ENCODE measurements at regions not wholly inside any gene's neighbourhood (a gene's known extent, or its start where the extent isn't known, plus 50 kb on each side); places are given as distances from the start of the nearest gene placed in this dataset.
"Not testable (repeated sequence)": the region's sequence is repeated elsewhere in the genome, so short reads cannot be mapped to it uniquely, and the experiment has no call there.

DNA sequence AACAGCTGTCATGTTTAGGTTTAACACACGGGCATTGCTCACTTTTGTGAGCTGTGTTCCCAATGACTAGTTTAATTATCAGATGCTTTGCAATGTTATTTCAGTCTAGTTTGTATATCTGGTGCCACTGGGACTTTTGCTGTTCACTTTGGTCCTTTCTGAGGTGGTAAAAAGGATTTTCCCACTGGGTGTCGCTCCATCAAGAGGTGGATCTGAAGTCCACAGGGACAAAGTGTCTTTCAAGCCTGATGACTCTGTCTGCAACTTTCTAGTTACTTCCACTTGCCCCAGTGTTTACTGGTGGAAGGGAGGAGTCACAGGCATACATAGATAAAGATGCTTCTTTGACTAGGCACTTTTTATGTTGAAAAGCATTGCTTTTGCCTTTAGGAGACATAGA lies 242.2 kb downstream of the HGF start:
- DNase-seq = no peak

DNA sequence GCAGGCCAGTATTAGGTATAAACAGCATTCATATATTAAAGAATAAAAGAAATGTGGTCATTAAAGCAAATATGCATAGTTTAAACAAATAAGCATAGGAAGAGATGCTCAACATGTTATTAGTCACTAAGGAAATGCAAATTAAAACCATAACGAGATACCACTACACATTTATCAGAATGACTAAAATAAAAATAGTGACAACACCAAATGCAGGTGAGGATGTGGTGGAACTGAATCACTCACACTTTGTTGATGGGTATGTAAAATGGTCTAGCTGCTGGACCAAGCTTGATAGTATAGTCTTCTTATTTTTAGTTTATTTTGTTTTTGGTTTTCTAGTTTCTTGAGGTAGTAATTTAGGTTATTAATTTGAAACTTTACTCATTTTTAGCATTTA lies 242.9 kb downstream of the HGF start:
- DNase-seq = no peak

DNA sequence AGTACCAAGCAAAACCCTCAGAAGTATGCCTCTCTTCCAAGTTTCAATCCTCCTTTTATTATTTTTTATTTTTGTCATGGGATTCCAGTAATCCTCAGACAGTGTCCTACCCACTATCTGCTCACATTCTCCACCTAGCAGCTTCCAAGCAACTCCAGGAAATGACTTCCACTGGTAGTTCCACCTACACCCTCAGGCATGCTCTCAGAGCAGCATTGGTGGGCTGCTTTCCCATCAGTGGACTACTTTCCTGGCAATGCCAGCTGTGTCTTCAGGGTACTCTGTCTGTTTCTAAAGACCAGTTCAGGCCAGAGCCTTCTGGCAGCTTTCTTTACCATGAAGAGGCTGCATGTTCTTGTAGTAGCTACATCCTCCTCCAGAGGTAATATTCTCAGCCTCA lies 244.0 kb downstream of the HGF start:
- no peak for DNase-seq

DNA sequence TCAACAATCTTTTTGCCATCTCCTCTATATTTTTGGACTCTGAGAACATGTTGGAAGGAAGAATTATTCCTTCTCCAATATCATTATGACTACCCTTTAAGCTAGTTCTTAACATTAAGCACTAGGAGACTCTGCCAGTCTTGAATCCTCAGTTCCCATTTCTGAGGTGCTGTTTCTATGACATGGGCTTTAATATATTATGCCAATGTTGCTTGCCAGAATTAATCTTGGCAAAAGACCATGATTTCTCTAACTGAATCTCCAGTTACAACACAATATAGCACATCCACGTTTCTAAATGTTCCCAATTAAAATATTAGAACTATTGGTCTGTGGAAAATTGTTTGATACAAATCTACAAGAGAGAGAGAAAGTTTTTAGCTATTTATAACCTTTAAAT lies 250.0 kb downstream of the HGF start:
- DNase-seq = no peak

DNA sequence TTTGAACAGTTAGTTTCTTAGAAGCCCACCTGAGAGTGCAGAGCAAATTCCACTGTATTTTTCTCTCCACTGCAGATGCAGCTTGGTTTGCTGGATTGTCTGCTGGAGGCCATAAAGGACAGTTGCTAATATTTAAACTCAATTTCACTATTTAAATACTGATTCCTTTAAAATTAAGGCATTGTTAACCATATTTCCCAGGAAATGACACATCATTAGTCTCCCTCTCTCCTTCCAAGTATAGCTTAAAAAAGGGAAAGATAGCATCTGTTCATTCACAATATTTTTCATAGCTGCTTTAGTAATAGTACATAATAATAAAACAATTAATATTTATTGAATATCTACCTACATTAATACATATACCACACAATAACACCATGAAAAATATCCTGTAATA lies 252.9 kb downstream of the HGF start:
- no peak for DNase-seq

DNA sequence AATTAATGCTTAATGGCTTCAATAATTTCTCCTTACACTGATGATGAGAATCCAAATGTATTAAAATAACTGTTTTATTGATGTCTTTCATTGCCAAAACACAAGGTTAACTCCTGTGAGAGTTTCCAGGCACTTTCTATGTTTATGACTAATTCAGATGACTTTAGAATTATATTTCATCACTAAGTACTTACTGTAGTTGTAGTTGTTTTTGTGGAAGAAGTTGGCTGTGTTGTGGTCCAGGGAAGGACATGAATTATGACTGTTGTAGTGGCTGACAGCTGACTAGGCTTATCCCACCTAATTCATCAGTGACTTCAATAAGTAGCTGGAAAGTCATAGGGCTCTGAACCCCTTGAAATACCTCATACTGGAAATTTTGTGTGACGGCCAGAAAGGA lies 254.8 kb downstream of the HGF start:
- peak; percentile 79 for DNase-seq

DNA sequence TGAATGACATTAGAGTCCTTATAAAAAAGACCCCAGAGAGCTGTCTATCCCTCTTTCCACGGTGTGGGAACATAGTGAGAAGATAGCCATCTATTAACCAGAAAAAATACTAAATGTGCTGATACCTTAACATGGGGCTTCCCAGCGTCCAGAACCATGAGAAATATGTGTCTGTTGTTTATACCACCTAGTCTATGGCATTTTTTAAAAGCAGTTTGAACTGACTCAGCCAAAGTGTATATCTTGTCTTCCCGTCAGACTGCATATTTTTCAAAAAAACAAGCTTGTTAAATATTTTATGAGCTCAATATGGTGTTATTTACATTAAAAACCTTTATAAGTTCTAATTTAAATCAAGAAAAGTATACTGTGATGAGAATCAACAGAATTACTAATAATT lies 255.3 kb downstream of the HGF start:
- no peak for DNase-seq

DNA sequence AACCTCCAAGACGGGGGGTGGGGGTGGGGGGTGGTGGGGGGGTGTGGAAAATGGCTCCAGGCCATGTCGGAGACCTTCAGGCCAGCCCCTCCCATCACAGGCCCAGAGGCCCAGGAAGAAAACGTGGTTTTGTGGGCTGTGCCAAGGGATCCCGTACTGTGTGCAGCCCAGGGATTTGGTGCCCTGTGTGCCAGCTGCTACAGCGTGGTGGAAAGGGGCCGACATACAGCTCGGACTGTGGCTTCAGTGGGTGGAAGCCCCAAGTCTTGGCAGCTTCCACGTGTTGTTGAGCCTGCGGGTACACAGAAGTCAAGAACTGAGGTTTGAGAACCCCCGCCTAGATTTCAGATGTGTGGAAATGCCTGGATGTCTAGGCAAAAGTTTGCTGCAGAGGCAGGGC lies 259.7 kb downstream of the HGF start:
- no peak for DNase-seq

DNA sequence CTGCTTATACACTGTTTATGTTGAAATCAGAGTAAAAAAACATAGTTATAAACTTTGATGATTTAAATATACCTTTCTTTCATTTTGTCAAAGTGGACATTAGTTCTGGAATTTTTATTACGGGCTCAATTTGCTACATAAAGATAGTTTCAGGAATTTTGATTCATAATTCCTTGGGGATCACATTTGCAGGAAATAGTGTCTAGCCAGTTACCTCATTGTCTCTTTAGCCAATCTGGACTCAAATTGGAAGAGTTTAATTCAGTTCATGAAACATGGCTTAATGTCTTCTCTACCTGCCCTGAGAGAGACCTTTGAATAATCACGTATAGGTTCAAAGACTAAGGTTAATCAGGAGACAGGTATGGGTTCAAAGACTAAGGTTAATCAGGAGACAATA lies 262.6 kb downstream of the HGF start:
- peak; percentile 51 for DNase-seq

DNA sequence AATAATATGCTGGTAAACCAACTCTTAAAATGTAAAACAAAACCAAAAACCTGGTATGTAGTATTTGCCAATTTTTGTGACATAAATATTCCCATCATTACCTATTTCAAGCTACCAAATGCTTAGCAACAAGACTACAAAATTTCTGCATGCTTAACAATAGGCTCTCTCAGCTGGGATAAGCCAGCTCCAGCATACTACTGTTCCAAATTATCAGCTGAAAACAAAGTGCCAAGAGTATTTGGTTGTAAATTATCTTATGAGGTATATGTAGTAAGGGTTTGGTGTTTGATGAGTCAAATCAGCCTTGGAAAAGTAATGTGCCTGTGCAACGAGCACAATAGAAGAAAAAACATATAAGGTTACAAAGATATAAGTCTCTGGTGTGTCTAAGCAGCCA lies 263.2 kb downstream of the HGF start:
- DNase-seq = peak; percentile 12

DNA sequence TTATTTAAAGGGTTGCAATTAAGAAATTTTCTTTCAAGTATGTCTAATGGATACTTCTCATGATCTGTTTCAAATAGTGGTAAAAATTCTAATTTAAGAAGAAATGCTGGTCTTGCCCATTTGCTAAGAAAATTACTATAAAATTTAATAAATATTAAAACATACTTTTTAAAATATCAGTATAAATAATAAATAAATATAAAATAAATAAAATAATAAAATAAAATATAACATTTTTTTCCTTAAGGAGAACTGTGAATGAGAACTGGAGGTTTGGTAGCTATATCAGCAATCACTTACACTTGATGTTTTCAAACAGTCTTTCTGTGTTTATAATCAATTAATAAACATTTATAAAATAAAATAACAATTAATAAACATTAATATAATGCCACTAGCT lies 266.1 kb downstream of the HGF start:
- DNase-seq = no peak

DNA sequence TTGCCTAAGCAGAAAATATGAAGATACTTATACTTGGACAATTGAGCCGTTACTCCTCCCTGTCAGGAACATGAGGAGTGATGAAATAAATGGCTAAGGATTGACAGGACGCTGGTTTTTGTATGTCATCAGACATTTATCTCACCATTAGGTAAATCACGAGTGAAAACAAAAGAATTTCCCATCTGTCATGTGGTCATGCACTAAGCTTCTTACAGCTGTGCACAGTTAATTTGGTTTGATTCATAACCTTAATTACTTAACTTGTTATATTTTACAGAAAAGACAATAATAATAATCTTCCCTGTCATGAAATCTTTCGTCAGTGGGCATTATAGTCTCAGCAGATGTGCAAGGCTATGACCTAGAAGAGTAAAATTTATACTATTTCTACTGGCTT lies 266.5 kb downstream of the HGF start:
- peak; percentile 14 for DNase-seq

DNA sequence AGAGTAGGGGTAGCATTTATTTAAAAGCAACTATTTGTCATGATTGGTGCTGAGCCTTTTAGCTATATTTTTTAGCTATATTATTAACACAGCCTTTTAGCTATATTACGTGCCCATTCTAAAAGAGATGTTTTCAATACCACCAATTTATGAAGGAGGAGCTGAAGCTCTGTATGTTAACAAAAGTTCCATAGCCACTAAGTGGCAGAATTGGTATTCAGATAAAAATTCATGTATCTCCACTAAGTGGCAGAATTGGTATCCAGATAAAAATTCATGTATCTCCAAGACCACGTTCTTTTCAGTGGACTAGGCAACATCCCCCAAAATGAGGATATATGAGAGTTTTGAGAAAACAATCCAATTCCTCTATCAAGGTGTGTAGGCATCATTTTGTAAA lies 268.6 kb downstream of the HGF start:
- peak; percentile 46 for DNase-seq

DNA sequence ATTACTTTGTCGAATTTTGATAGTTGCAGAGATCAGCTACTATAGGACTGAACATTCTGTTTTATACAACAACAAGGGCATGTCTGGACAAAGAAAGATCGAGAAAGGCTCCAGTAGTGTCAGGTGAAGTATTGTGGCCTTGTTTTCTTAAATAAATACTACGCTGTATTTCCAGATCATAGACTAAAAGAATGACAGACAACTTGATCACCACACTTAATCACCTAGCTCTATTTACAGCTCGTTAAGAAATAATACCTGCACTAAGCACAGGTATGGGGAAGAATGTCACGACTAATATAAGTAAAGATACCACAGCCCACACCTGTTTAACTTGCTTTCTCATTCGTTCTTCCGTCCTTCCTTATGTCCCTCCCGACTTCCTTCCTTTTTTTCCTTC lies 269.2 kb downstream of the HGF start:
- DNase-seq = no peak

DNA sequence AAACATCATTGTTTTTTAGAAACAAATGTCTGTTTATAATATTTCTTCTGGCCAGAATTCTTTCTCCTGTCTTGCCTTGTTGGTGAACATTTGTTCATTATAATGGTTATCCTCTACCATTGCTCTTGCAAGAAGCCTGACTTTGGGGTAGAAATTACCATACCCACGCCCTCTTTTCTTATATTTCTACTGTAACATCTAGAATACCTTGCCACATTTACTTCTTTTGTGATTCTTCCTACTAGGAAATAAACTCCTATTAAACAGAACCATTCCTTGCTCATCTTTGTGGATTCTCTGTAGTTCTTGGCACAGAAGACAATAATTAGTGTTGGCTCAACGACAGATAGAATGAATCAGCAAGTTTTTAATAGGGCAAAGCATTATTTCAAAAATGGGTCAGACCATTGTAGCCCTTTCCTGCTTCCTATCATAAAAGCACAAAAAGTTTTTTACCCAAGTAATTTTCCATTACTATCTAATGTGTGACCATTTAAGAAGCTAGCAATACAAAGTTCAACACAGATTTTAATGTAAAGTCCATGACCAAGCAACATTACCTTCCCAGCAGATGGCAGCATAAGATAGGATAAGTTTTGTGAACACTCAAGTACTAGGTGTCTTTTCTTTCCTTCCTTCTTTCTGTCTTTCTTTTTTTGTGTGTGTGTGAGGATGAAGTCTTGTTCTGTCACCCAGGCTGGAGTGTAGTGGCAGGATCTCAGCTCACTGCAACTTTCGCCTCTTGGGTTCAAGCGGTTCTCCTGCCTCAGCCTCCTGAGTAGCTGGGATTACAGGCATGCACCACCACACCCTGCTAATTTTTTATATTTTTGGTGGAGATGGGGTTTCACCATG lies 270.4 kb downstream of the HGF start:
- peak; percentile 80 for DNase-seq

DNA sequence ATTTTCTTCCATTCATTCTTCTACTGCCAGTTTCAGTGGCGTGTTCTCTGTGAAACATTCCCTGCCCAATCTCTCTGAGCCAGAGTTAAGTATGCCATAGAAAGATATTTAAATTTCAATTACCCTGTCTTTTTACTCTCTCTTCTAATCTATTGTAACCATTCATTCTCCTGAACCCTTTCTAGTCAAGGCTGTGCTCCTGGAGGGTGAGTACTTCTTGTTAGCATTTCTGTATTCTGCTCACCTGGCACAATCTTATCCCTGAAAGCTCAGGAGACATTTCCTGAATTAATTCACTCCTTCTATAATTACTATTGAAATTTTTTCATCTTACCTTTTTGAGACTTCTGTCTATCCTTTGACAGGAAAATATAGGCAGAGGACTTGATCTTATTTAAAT lies 271.7 kb downstream of the HGF start:
- DNase-seq = no peak

DNA sequence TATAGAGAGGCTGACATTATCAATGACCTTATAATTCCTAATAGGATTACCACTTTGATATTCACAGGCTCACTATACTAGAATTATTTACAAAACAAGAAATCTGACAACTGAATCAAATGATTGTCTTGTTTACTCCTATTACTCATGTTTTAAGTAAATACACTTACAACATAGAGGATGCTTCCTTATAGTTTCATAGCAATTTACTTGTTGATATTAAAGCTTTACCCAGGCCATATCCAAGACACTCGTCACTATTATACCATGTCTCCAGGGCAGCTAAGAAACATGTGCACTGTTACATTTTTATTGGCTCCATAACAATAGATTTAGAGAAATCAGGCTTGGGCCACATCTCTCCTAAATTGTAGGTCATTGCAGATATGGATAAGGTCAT lies 276.9 kb downstream of the HGF start:
- DNase-seq = no peak

DNA sequence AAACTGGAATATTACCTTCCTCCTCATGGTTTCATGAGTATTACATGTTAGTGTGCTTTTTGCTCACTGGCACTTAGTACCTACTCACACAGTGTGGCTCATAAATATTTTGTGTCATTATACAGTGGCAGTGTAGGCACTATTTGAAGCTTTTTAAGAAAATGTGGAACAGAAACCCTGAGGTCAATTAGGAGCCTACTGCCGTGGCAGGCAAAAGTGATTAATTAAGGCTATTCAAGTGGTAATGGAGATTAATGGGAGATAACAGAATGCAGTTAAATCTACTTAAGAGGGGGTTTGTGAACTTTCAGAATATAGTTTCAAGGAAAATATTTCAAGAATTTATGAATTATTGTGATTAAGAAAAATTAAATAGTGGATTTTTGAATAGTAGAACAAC lies 277.6 kb downstream of the HGF start:
- no peak for DNase-seq

DNA sequence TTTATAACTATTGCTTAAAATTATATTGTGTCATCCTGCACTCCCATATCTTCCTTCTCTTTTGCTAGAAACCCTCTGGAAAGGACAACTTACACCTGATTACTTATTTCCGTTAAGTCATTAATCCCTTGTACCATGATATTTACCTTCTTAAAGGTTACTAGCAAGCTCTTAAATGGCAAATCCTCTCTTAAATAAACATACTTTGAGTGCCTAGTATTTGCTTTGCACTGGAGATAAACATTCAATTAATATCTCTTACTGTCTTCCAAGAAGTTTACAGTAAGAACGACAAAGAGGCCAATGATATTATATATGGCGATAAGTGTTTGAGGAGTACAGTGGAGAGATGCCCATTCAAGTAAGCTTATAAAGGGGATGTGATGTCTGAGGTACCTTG lies 278.3 kb downstream of the HGF start:
- DNase-seq = no peak

DNA sequence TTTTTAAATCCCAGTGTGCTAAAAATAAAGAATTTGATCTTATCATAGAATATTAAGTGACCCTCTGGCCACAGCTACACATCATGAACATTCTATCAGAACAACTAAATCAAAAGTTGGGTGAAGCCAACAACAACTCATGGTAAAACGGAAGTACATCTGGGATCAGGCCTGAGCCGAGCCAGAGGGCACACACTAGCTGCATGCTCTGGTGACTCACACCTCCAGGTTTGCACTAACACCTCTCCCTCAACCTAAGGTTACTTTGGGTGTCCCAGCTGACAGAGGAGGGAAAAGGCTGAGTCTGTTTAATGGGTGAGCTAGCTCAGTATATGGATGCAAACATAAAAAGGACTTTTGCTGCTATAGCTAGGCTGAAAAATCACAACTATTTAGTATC lies 281.6 kb downstream of the HGF start:
- DNase-seq = no peak

DNA sequence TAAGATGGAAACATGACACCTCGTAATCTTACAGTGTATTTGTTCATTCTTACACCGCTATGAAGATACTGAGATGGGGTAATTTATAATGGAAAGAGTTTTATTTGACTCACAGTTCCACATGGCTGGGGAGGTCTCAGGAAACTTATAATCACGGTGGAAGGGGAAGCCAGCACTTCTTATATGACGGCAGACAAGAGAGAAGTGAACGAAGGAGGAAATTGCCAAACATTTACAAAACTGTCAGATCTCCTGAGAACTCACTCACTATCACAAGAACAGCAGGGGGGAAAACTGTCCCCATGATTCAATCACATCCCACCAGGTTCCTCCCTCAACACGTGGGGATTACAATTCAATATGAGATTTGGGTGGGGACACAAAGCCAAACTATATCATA lies 282.3 kb downstream of the HGF start:
- no peak for DNase-seq

DNA sequence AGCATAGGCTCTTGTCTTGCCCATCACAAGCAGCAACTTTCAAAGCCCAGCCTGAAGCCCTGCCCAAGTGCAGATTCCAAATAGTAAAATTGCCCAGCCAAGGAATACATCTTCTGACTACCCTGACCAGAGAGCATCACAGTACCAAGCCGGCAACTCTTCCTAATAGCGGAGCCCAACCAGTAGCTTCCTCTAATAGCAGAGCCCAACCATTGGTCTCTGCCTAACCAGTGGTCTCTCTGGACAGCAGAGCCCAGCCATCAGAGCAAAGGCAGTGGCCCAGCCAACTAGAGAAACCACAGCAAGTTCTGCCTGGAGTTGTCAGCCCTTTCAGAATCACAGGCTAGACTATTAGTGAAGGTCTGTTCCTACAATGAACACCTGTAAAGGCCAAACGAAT lies 285.6 kb downstream of the HGF start:
- DNase-seq = peak; percentile 95

DNA sequence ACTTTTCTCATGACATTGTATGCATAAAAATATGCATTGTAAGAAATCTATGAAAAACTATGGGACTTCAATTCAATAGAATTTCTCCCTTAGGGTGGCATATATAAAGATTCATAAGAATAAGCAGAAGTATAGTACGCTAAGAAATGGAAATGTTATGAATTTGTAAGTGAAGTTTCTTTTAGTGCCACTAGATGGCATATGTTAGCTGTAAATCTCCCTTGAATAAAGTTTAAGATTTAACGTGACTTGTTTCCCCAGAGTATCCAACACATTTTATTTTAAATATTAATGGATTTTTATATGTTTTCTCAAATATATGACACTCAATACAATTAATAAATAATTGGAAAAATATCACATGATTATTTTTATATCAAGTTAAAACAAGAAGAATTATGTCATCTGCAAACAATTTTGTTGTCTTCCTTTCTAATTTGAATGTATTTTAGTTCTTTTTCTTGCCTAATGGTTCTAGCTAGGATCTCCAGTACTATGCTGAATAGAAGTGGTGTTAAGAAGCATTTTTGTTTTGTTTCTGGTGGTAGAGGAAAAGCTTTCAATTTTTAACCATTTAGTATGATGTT lies 287.2 kb downstream of the HGF start:
- DNase-seq = peak; percentile 20

DNA sequence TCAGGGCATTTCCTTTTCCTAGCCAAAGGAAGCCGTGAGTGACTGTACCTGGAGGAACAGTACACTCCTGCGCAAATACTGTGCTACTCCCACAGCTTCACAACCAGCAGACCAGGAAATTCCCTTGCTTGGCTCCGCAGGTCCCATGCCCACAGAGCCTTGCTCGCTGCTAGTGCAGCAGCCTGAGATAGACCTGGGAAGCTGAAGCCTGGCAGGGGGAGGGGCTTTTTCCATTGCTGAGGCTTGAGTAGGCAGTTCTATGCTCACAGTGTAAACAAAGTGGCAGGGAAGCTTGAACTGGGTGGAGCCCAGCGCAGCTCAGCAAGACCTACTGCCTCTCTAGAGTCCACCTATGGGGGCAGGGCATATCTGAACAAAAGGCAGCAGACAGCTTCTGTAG lies 291.2 kb downstream of the HGF start:
- DNase-seq = no peak

DNA sequence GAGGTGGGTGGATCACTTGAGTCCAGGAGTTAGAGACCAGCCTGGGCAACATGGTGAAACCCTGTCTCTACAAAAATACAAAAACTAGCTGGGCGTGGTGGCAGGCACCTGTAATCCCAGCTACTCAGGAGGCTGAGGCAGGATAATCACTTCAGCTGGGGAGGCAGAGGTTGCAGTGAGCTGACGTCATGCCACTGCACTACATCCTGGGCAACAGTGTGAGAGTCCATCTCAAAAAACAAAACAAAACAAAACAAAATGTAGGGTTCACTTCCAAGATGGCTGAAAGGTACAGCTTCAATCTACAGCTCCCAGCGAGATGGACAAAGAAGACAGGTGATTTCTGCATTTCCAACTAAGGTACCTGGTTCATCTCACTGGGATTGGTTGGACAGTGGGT lies 291.6 kb downstream of the HGF start:
- DNase-seq = not testable (repeated sequence)

Measured in fibroblast of upper back skin (primary cell).